GM23338 (cell line): ENCODE measurements at regions not wholly inside any gene's neighbourhood (a gene's known extent, or its start where the extent isn't known, plus 50 kb on each side); places are given as distances from the start of the nearest gene placed in this dataset.

Source experiments
- ATAC-seq: fragments of 200-7000 bp; cut with Tn5 transposase; 3 replicates; pipeline ENCODE4 v1.9.1; 2020
- DNase-seq: peaks from one replicate; pipeline ENCODE4 v3.0.0-alpha.2; 2015; ENCODE audit warnings: low spot score
- H2AFZ ChIP-seq: fragments of 200-600 bp; sonication (generic); 2 replicates; pipeline ENCODE4 v1.8.0; 2016; ENCODE audit warnings: antibody characterized with exemption, mild to moderate bottlenecking, moderate library complexity
- H3F3A ChIP-seq: fragments of 200-600 bp; sonication (generic); replicated peaks from 2 replicates; pipeline ENCODE4 v1.8.0; 2017; ENCODE audit warnings: antibody characterized with exemption, mixed run types, low read depth
- H3K27ac ChIP-seq: fragments of 200-600 bp; sonication (generic); 2 replicates; pipeline ENCODE4 v1.6.1; 2016; ENCODE audit warnings: low read depth
- H3K27me3 ChIP-seq: fragments of 200-600 bp; sonication (generic); 2 replicates; pipeline ENCODE4 v1.8.0; 2016; ENCODE audit warnings: mild to moderate bottlenecking, mixed run types, moderate library complexity; ENCODE audit not compliant: insufficient read depth
- H3K36me3 ChIP-seq: fragments of 200-600 bp; sonication (generic); 2 replicates; pipeline ENCODE4 v1.8.0; 2016; ENCODE audit warnings: mild to moderate bottlenecking; ENCODE audit not compliant: insufficient read depth
- H3K4me1 ChIP-seq: fragments of 200-600 bp; sonication (generic); 2 replicates; pipeline ENCODE4 v1.8.0; 2016; ENCODE audit warnings: mild to moderate bottlenecking, moderate library complexity; ENCODE audit not compliant: insufficient read depth
- H3K4me2 ChIP-seq: fragments of 200-600 bp; sonication (generic); 2 replicates; pipeline ENCODE4 v1.7.1; 2017; ENCODE audit warnings: mixed run types
- H3K4me3 ChIP-seq: fragments of 200-600 bp; sonication (generic); 2 replicates; pipeline ENCODE4 v1.6.1; 2016; ENCODE audit warnings: mixed run types
- H3K79me2 ChIP-seq: fragments of 200-600 bp; sonication (generic); replicated peaks from 2 replicates; pipeline ENCODE4 v1.8.0; 2017; ENCODE audit warnings: mild to moderate bottlenecking; ENCODE audit not compliant: insufficient read depth
- H3K9me2 ChIP-seq: fragments of 200-600 bp; sonication (generic); 2 replicates; pipeline ENCODE4 v1.8.0; 2017; ENCODE audit not compliant: insufficient read depth
- H4K20me1 ChIP-seq: fragments of 200-600 bp; sonication (generic); replicated peaks from 2 replicates; pipeline ENCODE4 v1.8.0; 2017; ENCODE audit warnings: mild to moderate bottlenecking; ENCODE audit not compliant: insufficient read depth
- H3K27ac Mint-ChIP-seq: 2 replicates; pipeline ENCODE4 v1.8.0; 2020; ENCODE audit warnings: inconsistent platforms, mild to moderate bottlenecking, moderate library complexity, mixed read lengths
- H3K27me3 Mint-ChIP-seq: 3 replicates; pipeline ENCODE4 v1.8.0; 2022; ENCODE audit warnings: low read depth, mild to moderate bottlenecking, moderate library complexity, mixed read lengths, inconsistent platforms; ENCODE audit not compliant: insufficient read depth, poor library complexity
- H3K36me3 Mint-ChIP-seq: 3 replicates; pipeline ENCODE4 v1.8.0; 2021; ENCODE audit warnings: low read depth, mild to moderate bottlenecking, inconsistent platforms, moderate library complexity, mixed read lengths
- H3K4me1 Mint-ChIP-seq: 3 replicates; pipeline ENCODE4 v1.8.0; 2020; ENCODE audit warnings: mild to moderate bottlenecking, inconsistent platforms, mixed read lengths
- H3K4me3 Mint-ChIP-seq: 3 replicates; pipeline ENCODE4 v1.8.0; 2021; ENCODE audit warnings: moderate library complexity, mild to moderate bottlenecking, inconsistent platforms, mixed read lengths
- H3K9me3 Mint-ChIP-seq: 3 replicates; pipeline ENCODE4 v1.8.0; 2020; ENCODE audit warnings: moderate library complexity, mild to moderate bottlenecking, inconsistent platforms, mixed read lengths
- CREB1 ChIP-seq: fragments of 250-450 bp; sonication (Bioruptor Pico); IDR thresholded peaks from 2 replicates; pipeline ENCODE4 v1.5.0; 2020; ENCODE audit warnings: low read depth, mild to moderate bottlenecking, moderate library complexity
- ETS1 ChIP-seq: IDR thresholded peaks from 2 replicates; pipeline ENCODE4 v1.6.1; 2016; ENCODE audit warnings: antibody characterized with exemption
- EZH2 ChIP-seq: fragments of 200-600 bp; sonication (generic); IDR thresholded peaks from one replicate; pipeline ENCODE4 v1.8.0; 2017; ENCODE audit warnings: antibody characterized with exemption, mild to moderate bottlenecking, low read depth; ENCODE audit not compliant: unreplicated experiment
- EZH2phosphoT487 ChIP-seq: fragments of 200-600 bp; sonication (generic); IDR thresholded peaks from one replicate; pipeline ENCODE4 v1.8.1; 2018; ENCODE audit warnings: antibody characterized with exemption; ENCODE audit not compliant: unreplicated experiment
- JUNB ChIP-seq: IDR thresholded peaks from one replicate; pipeline ENCODE4 v1.6.1; 2016; ENCODE audit warnings: antibody characterized with exemption; ENCODE audit not compliant: unreplicated experiment
- NANOG ChIP-seq: IDR thresholded peaks from 2 replicates; pipeline ENCODE4 v1.6.1; 2016; ENCODE audit warnings: antibody characterized with exemption, borderline replicate concordance
- POLR2AphosphoS5 ChIP-seq: IDR thresholded peaks from 2 replicates; pipeline ENCODE4 v1.6.1; 2016; ENCODE audit warnings: antibody characterized with exemption, low read depth
- STAT1 ChIP-seq: IDR thresholded peaks from one replicate; pipeline ENCODE4 v1.6.1; 2016; ENCODE audit warnings: antibody characterized with exemption; ENCODE audit not compliant: unreplicated experiment
- ZNF114 ChIP-seq: fragments of 250-450 bp; sonication (Bioruptor Pico); IDR thresholded peaks from 2 replicates; pipeline ENCODE4 v1.5.0; 2020; ENCODE audit warnings: mild to moderate bottlenecking, moderate library complexity
- ZNF331 ChIP-seq: fragments of 250-450 bp; sonication (Bioruptor Pico); IDR thresholded peaks from 2 replicates; pipeline ENCODE4 v1.5.0; 2020; ENCODE audit warnings: low read depth, mild to moderate bottlenecking, moderate library complexity
- ZNF462 ChIP-seq: fragments of 250-450 bp; sonication (Bioruptor Pico); IDR thresholded peaks from 2 replicates; pipeline ENCODE4 v1.5.0; 2020; ENCODE audit warnings: mild to moderate bottlenecking, moderate library complexity
- TF ChIP-seq, protein P1 (sequence below), 2 experiments: fragments of 200-600 bp in 1 of 2; sonication (generic) in 1 of 2; conservative IDR thresholded peaks; 2 replicates each; pipeline versions ENCODE4 v1.5.1 to v1.6.1; 2016 to 2017; ENCODE audit warnings: antibody characterized with exemption in 2 of 2, low read depth in 2 of 2, mild to moderate bottlenecking in 2 of 2, moderate library complexity in 1 of 2
- TF ChIP-seq, protein P2 (sequence below): IDR thresholded peaks from one replicate; pipeline ENCODE4 v1.6.1; 2018; ENCODE audit warnings: antibody characterized with exemption; ENCODE audit not compliant: unreplicated experiment

- Mint-ChIP-seq H3K9me3 (no peaks in the 10 kb centered on the region), H3K4me1 (peaks cover 18% of the 10 kb centered on the region), H3K4me3 (no peak overlapping the region), H3K36me3 (no peaks in the 10 kb centered on the region), H3K27ac (no peak overlapping the region), H3K27me3 (peaks cover 2% of the 10 kb centered on the region)
- no peaks in the 10 kb centered on the region for H3K79me2 ChIP-seq
- no peak overlapping the region for H2AFZ ChIP-seq
- no peak for ATAC-seq
- no peak overlapping the region for H3K4me3 ChIP-seq
- DNase-seq = no peak
- H3K4me2 ChIP-seq = no peak overlapping the region
- no peaks in the 10 kb centered on the region for H3F3A ChIP-seq
- no peak overlapping the region for H3K27ac ChIP-seq
- H3K4me1 ChIP-seq = peaks cover 10% of the 10 kb centered on the region
- no peaks in the 10 kb centered on the region for H3K36me3 ChIP-seq
- TF ChIP-seq ETS1 = no peak
- TF ChIP-seq JUNB = no peak
- TF ChIP-seq ZNF462 (CRISPR knock-in tag) = no peak
- TF ChIP-seq EZH2phosphoT487 = no peak
- TF ChIP-seq, protein P1, sequence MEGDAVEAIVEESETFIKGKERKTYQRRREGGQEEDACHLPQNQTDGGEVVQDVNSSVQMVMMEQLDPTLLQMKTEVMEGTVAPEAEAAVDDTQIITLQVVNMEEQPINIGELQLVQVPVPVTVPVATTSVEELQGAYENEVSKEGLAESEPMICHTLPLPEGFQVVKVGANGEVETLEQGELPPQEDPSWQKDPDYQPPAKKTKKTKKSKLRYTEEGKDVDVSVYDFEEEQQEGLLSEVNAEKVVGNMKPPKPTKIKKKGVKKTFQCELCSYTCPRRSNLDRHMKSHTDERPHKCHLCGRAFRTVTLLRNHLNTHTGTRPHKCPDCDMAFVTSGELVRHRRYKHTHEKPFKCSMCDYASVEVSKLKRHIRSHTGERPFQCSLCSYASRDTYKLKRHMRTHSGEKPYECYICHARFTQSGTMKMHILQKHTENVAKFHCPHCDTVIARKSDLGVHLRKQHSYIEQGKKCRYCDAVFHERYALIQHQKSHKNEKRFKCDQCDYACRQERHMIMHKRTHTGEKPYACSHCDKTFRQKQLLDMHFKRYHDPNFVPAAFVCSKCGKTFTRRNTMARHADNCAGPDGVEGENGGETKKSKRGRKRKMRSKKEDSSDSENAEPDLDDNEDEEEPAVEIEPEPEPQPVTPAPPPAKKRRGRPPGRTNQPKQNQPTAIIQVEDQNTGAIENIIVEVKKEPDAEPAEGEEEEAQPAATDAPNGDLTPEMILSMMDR (conservative IDR thresholded peaks at IDR 0.05; ENCODE audit: low read depth in 2 of 2) = no peak
- no peak for TF ChIP-seq EZH2
- no peak for TF ChIP-seq STAT1
- TF ChIP-seq, protein P2, sequence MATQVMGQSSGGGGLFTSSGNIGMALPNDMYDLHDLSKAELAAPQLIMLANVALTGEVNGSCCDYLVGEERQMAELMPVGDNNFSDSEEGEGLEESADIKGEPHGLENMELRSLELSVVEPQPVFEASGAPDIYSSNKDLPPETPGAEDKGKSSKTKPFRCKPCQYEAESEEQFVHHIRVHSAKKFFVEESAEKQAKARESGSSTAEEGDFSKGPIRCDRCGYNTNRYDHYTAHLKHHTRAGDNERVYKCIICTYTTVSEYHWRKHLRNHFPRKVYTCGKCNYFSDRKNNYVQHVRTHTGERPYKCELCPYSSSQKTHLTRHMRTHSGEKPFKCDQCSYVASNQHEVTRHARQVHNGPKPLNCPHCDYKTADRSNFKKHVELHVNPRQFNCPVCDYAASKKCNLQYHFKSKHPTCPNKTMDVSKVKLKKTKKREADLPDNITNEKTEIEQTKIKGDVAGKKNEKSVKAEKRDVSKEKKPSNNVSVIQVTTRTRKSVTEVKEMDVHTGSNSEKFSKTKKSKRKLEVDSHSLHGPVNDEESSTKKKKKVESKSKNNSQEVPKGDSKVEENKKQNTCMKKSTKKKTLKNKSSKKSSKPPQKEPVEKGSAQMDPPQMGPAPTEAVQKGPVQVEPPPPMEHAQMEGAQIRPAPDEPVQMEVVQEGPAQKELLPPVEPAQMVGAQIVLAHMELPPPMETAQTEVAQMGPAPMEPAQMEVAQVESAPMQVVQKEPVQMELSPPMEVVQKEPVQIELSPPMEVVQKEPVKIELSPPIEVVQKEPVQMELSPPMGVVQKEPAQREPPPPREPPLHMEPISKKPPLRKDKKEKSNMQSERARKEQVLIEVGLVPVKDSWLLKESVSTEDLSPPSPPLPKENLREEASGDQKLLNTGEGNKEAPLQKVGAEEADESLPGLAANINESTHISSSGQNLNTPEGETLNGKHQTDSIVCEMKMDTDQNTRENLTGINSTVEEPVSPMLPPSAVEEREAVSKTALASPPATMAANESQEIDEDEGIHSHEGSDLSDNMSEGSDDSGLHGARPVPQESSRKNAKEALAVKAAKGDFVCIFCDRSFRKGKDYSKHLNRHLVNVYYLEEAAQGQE = no peak
- no peak for TF ChIP-seq POLR2AphosphoS5
- no peak for TF ChIP-seq ZNF331 (CRISPR knock-in tag)
- no peak for TF ChIP-seq ZNF114
- TF ChIP-seq NANOG = no peak
- no peak for TF ChIP-seq CREB1 (CRISPR knock-in tag)
- no peaks in the 10 kb centered on the region for H3K27me3 ChIP-seq
- H4K20me1 ChIP-seq = no peaks in the 10 kb centered on the region
- no peaks in the 10 kb centered on the region; the same call in 1 of the 2 replicates for H3K9me2 ChIP-seq
Observed at GRCh38 chr3:66597308-66597863, 96.6 kb upstream of the LRIG1 start.
